ENCODE measurements at regions not wholly inside any gene's neighbourhood (a gene's known extent, or its start where the extent isn't known, plus 50 kb on each side); places are given as distances from the start of the nearest gene placed in this dataset.
A peak's percentile ranks its signal among the peaks of the same experiment; 100 is the strongest.

DNA sequence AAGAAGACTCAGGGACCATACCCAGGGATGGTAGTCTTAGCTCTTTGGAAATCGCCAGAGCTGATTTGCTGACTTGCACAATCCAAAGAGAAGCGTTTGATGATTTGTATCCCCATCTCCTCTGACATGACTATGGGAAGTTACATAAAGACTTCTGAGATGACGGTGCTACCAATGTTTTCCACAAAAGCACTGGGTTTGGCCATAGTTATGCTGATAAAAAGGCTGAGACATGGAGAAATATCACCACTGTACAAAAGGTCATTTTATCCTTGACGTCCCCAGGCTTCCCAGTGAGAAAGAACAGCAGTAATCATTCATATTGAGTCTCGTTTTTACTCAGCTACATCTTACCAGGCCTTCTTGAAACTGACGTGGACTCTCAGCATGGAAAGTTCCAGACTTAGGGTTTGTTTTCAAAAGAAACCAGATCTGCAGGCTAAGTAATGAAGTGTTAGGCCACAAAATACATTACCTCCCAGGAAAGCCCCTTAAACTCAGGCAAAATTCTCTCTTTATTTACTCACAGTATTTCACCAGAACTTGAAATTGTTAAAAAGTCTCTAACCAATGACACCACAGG is 370.3 kb upstream of the JARID2 start:
- Histone ChIP-seq H3K27ac (ENCODE audit: low read depth, low read length) (no peak overlapping the region), H3K36me3 (ENCODE audit: control insufficient read depth in 3 of 3, insufficient read depth in 3 of 3, low read length in 3 of 3) (no peaks in the 10 kb centered on the region), H3K4me3 (ENCODE audit: low read length in 3 of 3) (no peak overlapping the region), H3K4me1 (ENCODE audit: control insufficient read depth in 3 of 3, insufficient read depth in 3 of 3, low read length in 3 of 3) (peaks cover 17 to 30% (median 19%) of the 10 kb centered on the region in 3 donors), H3K9ac (ENCODE audit: low read depth in 1 of 3, low read length in 3 of 3) (no peak overlapping the region), H3K27me3 (ENCODE audit: control insufficient read depth in 3 of 3, insufficient read depth in 3 of 3, low read length in 3 of 3) (no peaks in the 10 kb centered on the region), H3K9me3 (ENCODE audit: control insufficient read depth in 3 of 3, low read length in 3 of 3) (no peaks in the 10 kb centered on the region)

DNA sequence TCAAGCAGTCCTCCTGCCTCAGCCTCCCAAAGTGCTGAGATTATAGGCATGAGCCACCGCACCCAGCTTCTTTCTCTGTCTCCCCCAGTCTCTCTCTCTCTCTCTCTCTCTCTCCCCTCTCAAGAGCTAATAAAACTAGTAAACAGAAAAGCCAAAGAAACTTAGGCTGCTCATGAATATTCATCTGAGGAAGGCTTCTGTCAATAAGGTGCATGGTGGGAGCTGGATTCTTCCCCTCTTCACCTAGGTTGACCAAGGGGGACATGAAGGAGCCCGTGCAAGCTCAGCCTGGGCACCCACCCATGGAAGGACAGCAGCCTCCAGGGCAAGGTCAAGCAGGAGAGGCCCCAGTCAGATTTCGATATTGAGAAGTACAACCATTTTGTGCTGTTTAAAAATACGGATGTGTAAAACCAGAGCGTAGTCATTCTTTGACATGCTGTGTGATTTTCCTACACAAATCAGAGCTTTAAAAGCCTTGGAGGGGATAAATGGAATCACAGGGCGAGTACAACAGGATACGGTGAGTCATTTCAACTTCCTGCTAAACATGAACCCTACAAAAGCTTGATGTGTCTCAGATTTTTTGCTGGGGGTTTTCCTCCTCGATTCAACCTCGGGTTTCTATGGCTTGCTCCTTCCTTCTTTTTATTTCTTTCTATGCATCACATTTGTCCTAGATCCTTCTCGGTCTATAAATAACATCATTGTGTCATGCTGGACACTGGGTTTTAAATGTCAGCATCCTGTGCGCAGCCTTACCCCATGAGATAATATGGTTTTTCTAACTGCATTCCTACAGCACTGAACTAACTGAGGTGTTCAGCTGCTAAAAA is 368.9 kb upstream of the JARID2 start:
- H3K4me3 ChIP-seq (ENCODE audit: low read length in 3 of 3): peak overlapping the region; percentile 4 to 31 (median 15)
- no peaks in the 10 kb centered on the region for H3K9me3 ChIP-seq (ENCODE audit: control insufficient read depth in 3 of 3, low read length in 3 of 3)
- H3K27ac ChIP-seq (ENCODE audit: low read depth, low read length): peak overlapping the region; percentile 69
- peaks cover 17 to 25% (median 17%) of the 10 kb centered on the region in 3 donors for H3K4me1 ChIP-seq (ENCODE audit: control insufficient read depth in 3 of 3, insufficient read depth in 3 of 3, low read length in 3 of 3)
- H3K36me3 ChIP-seq (ENCODE audit: control insufficient read depth in 3 of 3, insufficient read depth in 3 of 3, low read length in 3 of 3): no peaks in the 10 kb centered on the region
- no peaks in the 10 kb centered on the region for H3K27me3 ChIP-seq (ENCODE audit: control insufficient read depth in 3 of 3, insufficient read depth in 3 of 3, low read length in 3 of 3)
- peak overlapping the region; percentile 25 to 55 (median 47) for H3K9ac ChIP-seq (ENCODE audit: low read depth in 1 of 3, low read length in 3 of 3)

DNA sequence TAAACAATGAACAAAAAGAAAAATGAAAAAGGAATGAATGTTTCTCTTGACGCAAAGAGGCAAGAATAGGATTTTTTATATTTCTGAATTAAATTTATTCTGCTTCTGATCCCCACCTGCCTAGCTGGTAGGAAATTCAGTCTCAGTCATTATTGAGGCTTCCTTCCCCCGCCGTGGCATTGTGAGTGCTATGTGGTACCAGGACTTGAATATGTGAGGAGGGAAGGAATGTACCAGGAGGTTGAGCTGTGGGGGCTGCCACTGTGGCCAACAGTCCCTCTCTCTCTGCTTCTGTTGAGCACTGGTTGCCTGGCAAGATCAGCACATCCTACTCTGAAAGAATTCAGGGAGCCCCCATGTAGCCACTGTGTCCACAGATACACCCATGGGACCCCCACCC is 368.1 kb upstream of the JARID2 start:
- Histone ChIP-seq H3K4me3 (ENCODE audit: low read length in 3 of 3) (no peak overlapping the region), H3K27ac (ENCODE audit: low read depth, low read length) (peak overlapping the region; percentile 69), H3K9ac (ENCODE audit: low read depth in 1 of 3, low read length in 3 of 3) (peak overlapping the region in 2 of 3 donors; percentile 47 to 55), H3K9me3 (ENCODE audit: control insufficient read depth in 3 of 3, low read length in 3 of 3) (no peaks in the 10 kb centered on the region), H3K27me3 (ENCODE audit: control insufficient read depth in 3 of 3, insufficient read depth in 3 of 3, low read length in 3 of 3) (no peaks in the 10 kb centered on the region), H3K4me1 (ENCODE audit: control insufficient read depth in 3 of 3, insufficient read depth in 3 of 3, low read length in 3 of 3) (peaks cover 23 to 33% (median 25%) of the 10 kb centered on the region in 3 donors), H3K36me3 (ENCODE audit: control insufficient read depth in 3 of 3, insufficient read depth in 3 of 3, low read length in 3 of 3) (no peaks in the 10 kb centered on the region)

DNA sequence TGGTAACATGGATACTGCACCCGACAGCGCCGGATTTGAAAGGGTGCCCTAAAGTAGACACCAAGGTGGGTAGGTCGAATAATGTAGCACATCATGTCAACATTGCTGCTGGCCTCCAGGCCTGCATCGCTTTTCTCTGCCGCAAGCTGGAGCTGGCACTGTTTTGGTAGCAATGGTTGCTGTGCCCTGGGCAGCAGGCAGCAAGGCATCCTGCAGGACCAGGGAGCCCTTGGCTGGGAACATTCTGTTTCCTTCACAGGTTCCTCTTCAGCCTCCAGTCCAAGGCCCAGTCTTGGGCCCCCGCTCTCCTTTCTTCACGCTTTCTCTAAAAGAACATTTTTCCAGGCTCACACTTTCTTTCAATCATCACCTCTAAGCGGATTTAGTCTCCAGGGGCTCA is 365.8 kb upstream of the JARID2 start:
- no peaks in the 10 kb centered on the region for H3K36me3 ChIP-seq (ENCODE audit: control insufficient read depth in 3 of 3, insufficient read depth in 3 of 3, low read length in 3 of 3)
- no peak overlapping the region for H3K9ac ChIP-seq (ENCODE audit: low read depth in 1 of 3, low read length in 3 of 3)
- no peak overlapping the region for H3K27ac ChIP-seq (ENCODE audit: low read depth, low read length)
- H3K9me3 ChIP-seq (ENCODE audit: control insufficient read depth in 3 of 3, low read length in 3 of 3): no peaks in the 10 kb centered on the region
- no peaks in the 10 kb centered on the region for H3K27me3 ChIP-seq (ENCODE audit: control insufficient read depth in 3 of 3, insufficient read depth in 3 of 3, low read length in 3 of 3)
- peaks cover 35 to 48% (median 41%) of the 10 kb centered on the region in 3 donors for H3K4me1 ChIP-seq (ENCODE audit: control insufficient read depth in 3 of 3, insufficient read depth in 3 of 3, low read length in 3 of 3)
- no peak overlapping the region for H3K4me3 ChIP-seq (ENCODE audit: low read length in 3 of 3)

DNA sequence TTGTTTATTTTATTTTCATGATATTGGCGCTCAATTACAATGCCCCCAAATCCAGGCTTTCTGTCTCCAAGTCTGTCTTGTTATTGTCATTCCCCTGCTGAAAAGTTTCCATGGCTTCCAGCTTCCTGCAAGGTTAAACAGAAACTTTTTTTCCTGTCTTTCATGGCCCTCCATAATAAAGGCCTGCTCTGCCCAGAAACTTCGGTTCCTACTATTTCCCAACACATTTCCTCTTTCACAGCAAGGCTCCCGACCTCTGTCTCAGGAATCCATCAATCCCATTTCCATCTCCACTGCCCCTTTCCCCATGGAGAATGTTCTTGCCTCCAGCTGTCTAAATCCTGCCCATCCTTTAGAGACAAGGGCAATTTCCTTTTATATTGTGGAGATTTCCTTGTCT is 365.2 kb upstream of the JARID2 start:
- no peaks in the 10 kb centered on the region for H3K27me3 ChIP-seq (ENCODE audit: control insufficient read depth in 3 of 3, insufficient read depth in 3 of 3, low read length in 3 of 3)
- H3K36me3 ChIP-seq (ENCODE audit: control insufficient read depth in 3 of 3, insufficient read depth in 3 of 3, low read length in 3 of 3): no peaks in the 10 kb centered on the region
- no peak overlapping the region for H3K4me3 ChIP-seq (ENCODE audit: low read length in 3 of 3)
- H3K27ac ChIP-seq (ENCODE audit: low read depth, low read length): no peak overlapping the region
- peaks cover 38 to 49% (median 41%) of the 10 kb centered on the region in 3 donors for H3K4me1 ChIP-seq (ENCODE audit: control insufficient read depth in 3 of 3, insufficient read depth in 3 of 3, low read length in 3 of 3)
- H3K9me3 ChIP-seq (ENCODE audit: control insufficient read depth in 3 of 3, low read length in 3 of 3): no peaks in the 10 kb centered on the region
- H3K9ac ChIP-seq (ENCODE audit: low read depth in 1 of 3, low read length in 3 of 3): no peak overlapping the region

DNA sequence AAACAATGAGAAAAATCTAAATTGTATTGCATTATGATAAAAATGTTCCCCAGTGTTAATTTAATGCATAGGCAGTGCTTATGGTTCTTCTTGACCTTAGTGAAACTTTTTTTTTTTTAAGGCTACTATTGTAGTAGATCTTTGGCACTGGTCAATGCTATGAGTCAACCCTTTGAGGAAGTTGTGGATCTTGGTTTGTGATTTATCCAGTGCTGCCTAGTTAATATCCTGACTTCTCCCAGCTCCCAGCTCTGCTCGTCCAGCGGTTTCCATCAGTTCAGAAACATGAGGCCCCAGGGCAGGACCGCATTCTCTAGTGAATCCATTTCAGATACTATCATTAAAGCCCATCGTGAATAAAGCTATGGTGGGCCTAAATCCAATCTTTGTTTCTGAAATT is 364.5 kb upstream of the JARID2 start:
- no peak overlapping the region for H3K4me3 ChIP-seq (ENCODE audit: low read length in 3 of 3)
- no peaks in the 10 kb centered on the region for H3K9me3 ChIP-seq (ENCODE audit: control insufficient read depth in 3 of 3, low read length in 3 of 3)
- H3K27ac ChIP-seq (ENCODE audit: low read depth, low read length): no peak overlapping the region
- no peaks in the 10 kb centered on the region for H3K36me3 ChIP-seq (ENCODE audit: control insufficient read depth in 3 of 3, insufficient read depth in 3 of 3, low read length in 3 of 3)
- H3K4me1 ChIP-seq (ENCODE audit: control insufficient read depth in 3 of 3, insufficient read depth in 3 of 3, low read length in 3 of 3): peaks cover 38 to 51% (median 41%) of the 10 kb centered on the region in 3 donors
- no peaks in the 10 kb centered on the region for H3K27me3 ChIP-seq (ENCODE audit: control insufficient read depth in 3 of 3, insufficient read depth in 3 of 3, low read length in 3 of 3)
- no peak overlapping the region for H3K9ac ChIP-seq (ENCODE audit: low read depth in 1 of 3, low read length in 3 of 3)

DNA sequence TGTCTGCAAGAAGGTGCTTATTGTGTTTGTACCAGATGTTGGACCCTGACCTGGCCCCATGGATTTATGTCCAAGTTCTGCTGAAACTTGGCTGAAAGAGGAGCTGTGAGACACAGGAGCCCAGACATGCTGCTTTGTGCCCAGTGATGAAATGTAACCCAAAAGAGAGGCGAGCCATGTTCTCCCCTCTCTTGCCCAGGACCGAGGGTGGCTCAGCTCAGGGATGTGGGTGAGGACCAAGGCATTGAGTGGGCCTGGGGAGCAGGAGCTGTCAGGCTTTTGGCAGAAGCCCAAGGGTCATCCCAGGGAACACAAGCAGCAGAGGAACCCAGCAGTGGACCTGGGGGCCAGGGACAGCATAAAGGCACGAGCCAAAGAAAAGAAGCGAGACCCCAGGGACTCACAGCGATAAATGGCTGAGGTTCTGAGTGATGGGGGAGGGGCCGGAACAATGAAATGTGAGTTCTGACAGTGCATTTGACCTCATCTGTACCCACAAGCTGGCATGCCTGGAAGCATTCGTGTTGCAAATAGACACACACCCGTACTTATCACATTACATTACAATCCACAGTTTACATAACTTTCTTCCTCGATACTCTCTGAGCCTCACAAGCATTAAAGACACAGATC is 363.4 kb upstream of the JARID2 start:
- Histone ChIP-seq H3K27ac (ENCODE audit: low read depth, low read length) (peak overlapping the region; percentile 67), H3K4me1 (ENCODE audit: control insufficient read depth in 3 of 3, insufficient read depth in 3 of 3, low read length in 3 of 3) (peaks cover 28 to 46% (median 35%) of the 10 kb centered on the region in 3 donors)

DNA sequence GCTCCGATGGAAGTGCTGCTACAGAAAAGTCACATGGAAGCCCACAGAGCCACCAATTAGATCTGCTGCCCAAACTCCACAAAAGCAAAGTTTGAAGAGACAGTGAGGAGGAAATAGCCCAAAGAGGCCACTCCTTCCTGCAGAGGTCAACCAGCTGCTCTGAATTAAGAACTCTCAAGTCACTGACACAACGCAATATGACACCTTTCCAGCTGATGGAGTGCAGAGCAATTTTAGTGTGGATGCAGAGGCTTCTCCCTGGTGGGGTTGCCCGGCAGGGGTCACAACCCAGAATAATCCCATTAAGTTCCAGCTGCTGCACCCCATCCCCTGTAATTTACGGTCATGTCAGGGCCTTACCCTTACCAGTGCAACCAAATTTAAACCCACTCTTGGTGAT is 361.9 kb upstream of the JARID2 start:
- Histone ChIP-seq H3K9me3 (ENCODE audit: control insufficient read depth in 3 of 3, low read length in 3 of 3) (no peaks in the 10 kb centered on the region), H3K4me3 (ENCODE audit: low read length in 3 of 3) (no peak overlapping the region), H3K27ac (ENCODE audit: low read depth, low read length) (no peak overlapping the region), H3K4me1 (ENCODE audit: control insufficient read depth in 3 of 3, insufficient read depth in 3 of 3, low read length in 3 of 3) (peaks cover 32 to 54% (median 41%) of the 10 kb centered on the region in 3 donors), H3K36me3 (ENCODE audit: control insufficient read depth in 3 of 3, insufficient read depth in 3 of 3, low read length in 3 of 3) (no peaks in the 10 kb centered on the region), H3K27me3 (ENCODE audit: control insufficient read depth in 3 of 3, insufficient read depth in 3 of 3, low read length in 3 of 3) (no peaks in the 10 kb centered on the region), H3K9ac (ENCODE audit: low read depth in 1 of 3, low read length in 3 of 3) (no peak overlapping the region)

More for the DNA sequence above, 363.4 kb upstream of the JARID2 start:
- Histone ChIP-seq H3K27me3 (ENCODE audit: control insufficient read depth in 3 of 3, insufficient read depth in 3 of 3, low read length in 3 of 3) (no peaks in the 10 kb centered on the region), H3K4me3 (ENCODE audit: low read length in 3 of 3) (peak overlapping the region; percentile 13 to 52 (median 33)), H3K9me3 (ENCODE audit: control insufficient read depth in 3 of 3, low read length in 3 of 3) (no peaks in the 10 kb centered on the region), H3K9ac (ENCODE audit: low read depth in 1 of 3, low read length in 3 of 3) (peak overlapping the region in 2 of 3 donors; percentile 26 to 73), H3K36me3 (ENCODE audit: control insufficient read depth in 3 of 3, insufficient read depth in 3 of 3, low read length in 3 of 3) (no peaks in the 10 kb centered on the region)

DNA sequence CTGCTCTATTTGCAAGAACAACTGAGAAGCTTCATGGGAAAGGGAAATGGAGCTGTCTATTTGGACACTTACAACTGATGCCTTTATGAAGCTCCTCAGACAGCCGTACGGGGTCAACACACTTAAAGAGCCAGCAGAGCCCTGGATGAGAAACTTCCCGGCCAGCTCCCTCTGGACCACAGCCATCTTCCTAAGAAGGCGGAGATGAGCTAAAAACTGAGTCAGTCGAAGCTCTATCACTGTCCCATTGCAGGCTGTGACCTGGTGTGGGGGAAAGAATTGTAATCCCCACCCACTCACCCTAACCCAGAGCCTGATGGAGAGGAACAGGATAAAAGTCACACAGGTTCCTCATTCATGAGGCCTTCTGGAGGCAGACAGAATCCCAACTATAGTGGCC is 360.4 kb upstream of the JARID2 start:
- Histone ChIP-seq H3K27ac (ENCODE audit: low read depth, low read length) (no peak overlapping the region), H3K4me1 (ENCODE audit: control insufficient read depth in 3 of 3, insufficient read depth in 3 of 3, low read length in 3 of 3) (peaks cover 32 to 47% (median 41%) of the 10 kb centered on the region in 3 donors), H3K36me3 (ENCODE audit: control insufficient read depth in 3 of 3, insufficient read depth in 3 of 3, low read length in 3 of 3) (no peaks in the 10 kb centered on the region), H3K4me3 (ENCODE audit: low read length in 3 of 3) (no peak overlapping the region), H3K27me3 (ENCODE audit: control insufficient read depth in 3 of 3, insufficient read depth in 3 of 3, low read length in 3 of 3) (no peaks in the 10 kb centered on the region), H3K9ac (ENCODE audit: low read depth in 1 of 3, low read length in 3 of 3) (no peak overlapping the region), H3K9me3 (ENCODE audit: control insufficient read depth in 3 of 3, low read length in 3 of 3) (no peaks in the 10 kb centered on the region)

DNA sequence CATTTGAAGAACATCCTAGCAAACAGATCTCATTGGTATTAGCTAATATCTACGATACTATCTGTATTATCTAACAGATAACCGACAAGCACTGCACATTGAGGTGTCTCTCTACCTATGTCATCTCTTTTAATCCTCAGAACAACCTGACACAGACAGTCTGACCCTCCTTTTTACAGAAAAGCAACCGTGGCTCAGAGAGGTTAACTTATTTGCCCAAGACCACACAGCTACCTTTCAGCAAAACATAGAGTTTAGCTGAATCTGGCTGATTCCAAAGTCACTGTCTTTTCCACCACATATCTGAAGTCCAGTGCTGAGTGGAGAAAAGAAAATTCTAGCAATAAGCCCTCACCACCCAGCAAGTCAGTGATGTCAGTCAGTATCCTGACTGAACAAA is 358.7 kb upstream of the JARID2 start:
- no peak overlapping the region for H3K27ac ChIP-seq (ENCODE audit: low read depth, low read length)
- peaks cover 27 to 40% (median 33%) of the 10 kb centered on the region in 3 donors for H3K4me1 ChIP-seq (ENCODE audit: control insufficient read depth in 3 of 3, insufficient read depth in 3 of 3, low read length in 3 of 3)
- no peaks in the 10 kb centered on the region for H3K36me3 ChIP-seq (ENCODE audit: control insufficient read depth in 3 of 3, insufficient read depth in 3 of 3, low read length in 3 of 3)
- no peaks in the 10 kb centered on the region for H3K9me3 ChIP-seq (ENCODE audit: control insufficient read depth in 3 of 3, low read length in 3 of 3)
- H3K27me3 ChIP-seq (ENCODE audit: control insufficient read depth in 3 of 3, insufficient read depth in 3 of 3, low read length in 3 of 3): no peaks in the 10 kb centered on the region
- no peak overlapping the region for H3K9ac ChIP-seq (ENCODE audit: low read depth in 1 of 3, low read length in 3 of 3)
- H3K4me3 ChIP-seq (ENCODE audit: low read length in 3 of 3): no peak overlapping the region
